ENCODE measurements at regions not wholly inside any gene's neighbourhood (a gene's known extent, or its start where the extent isn't known, plus 50 kb on each side); places are given as distances from the start of the nearest gene placed in this dataset.

GRCh38 chr5:125503946-125504345, 757.5 kb upstream of the ZNF608 start:
- Histone ChIP-seq H3K9me3 (ENCODE audit: control insufficient read depth in 2 of 2, insufficient read depth in 1 of 2, low read depth in 1 of 2, low read length in 1 of 2) (no peaks in the 10 kb centered on the region), H3K27me3 (ENCODE audit: control insufficient read depth in 1 of 2, insufficient read depth in 2 of 2, low read length in 2 of 2) (no peaks in the 10 kb centered on the region), H3K4me1 (ENCODE audit: control insufficient read depth in 2 of 2, insufficient read depth in 2 of 2, low read length in 1 of 2) (no peaks in the 10 kb centered on the region), H3K27ac (ENCODE audit: low read depth in 2 of 2, low read length in 1 of 2) (no peak overlapping the region), H3K4me3 (ENCODE audit: low read depth in 1 of 2, low read length in 2 of 2) (no peak overlapping the region), H3K36me3 (ENCODE audit: control insufficient read depth in 2 of 2, insufficient read depth in 2 of 2, low read length in 1 of 2) (no peaks in the 10 kb centered on the region)
- WGBS, 2 donors, result 57 to 58% methylated on average over 5 of the region's 5 CpGs

GRCh38 chr5:125505115-125505514, 758.7 kb upstream of the ZNF608 start:
- Histone ChIP-seq H3K27me3 (ENCODE audit: control insufficient read depth in 1 of 2, insufficient read depth in 2 of 2, low read length in 2 of 2) (no peaks in the 10 kb centered on the region), H3K27ac (ENCODE audit: low read depth in 2 of 2, low read length in 1 of 2) (no peak overlapping the region), H3K4me1 (ENCODE audit: control insufficient read depth in 2 of 2, insufficient read depth in 2 of 2, low read length in 1 of 2) (no peaks in the 10 kb centered on the region), H3K4me3 (ENCODE audit: low read depth in 1 of 2, low read length in 2 of 2) (no peak overlapping the region), H3K9me3 (ENCODE audit: control insufficient read depth in 2 of 2, insufficient read depth in 1 of 2, low read depth in 1 of 2, low read length in 1 of 2) (no peaks in the 10 kb centered on the region), H3K36me3 (ENCODE audit: control insufficient read depth in 2 of 2, insufficient read depth in 2 of 2, low read length in 1 of 2) (no peaks in the 10 kb centered on the region)
- WGBS, 2 donors, result 88 to 93% methylated on average over 3 of the region's 3 CpGs

- Histone ChIP-seq H3K27me3 (ENCODE audit: control insufficient read depth in 1 of 2, insufficient read depth in 2 of 2, low read length in 2 of 2) (no peaks in the 10 kb centered on the region), H3K4me3 (ENCODE audit: low read depth in 1 of 2, low read length in 2 of 2) (no peak overlapping the region), H3K36me3 (ENCODE audit: control insufficient read depth in 2 of 2, insufficient read depth in 2 of 2, low read length in 1 of 2) (no peaks in the 10 kb centered on the region), H3K4me1 (ENCODE audit: control insufficient read depth in 2 of 2, insufficient read depth in 2 of 2, low read length in 1 of 2) (no peaks in the 10 kb centered on the region), H3K27ac (ENCODE audit: low read depth in 2 of 2, low read length in 1 of 2) (no peak overlapping the region), H3K9me3 (ENCODE audit: control insufficient read depth in 2 of 2, insufficient read depth in 1 of 2, low read depth in 1 of 2, low read length in 1 of 2) (no peaks in the 10 kb centered on the region)
- 93 to 97% methylated on average over 3 of the region's 3 CpGs for WGBS, 2 donors
Measured at GRCh38 chr5:125506124-125506523, 759.7 kb upstream of the ZNF608 start.

DNA sequence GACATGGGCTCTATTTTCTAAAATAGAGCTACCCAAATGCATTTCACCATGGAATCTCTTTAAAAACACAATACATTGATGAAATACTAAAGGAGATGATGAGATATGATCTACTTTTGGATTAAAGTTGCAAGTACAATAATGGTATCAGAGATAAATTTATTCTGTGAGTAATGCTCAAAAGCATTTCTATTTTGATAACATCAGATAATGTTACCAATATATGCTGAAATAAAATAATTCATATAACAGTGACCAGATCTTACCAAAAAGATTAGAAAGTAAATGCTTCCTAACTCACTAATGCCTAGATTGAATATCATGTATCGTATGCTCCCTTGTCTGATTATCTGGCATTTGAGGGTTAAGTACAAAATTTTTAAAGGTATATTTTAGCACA, 761.8 kb upstream of the ZNF608 start:
- 99 to 100% methylated on average over 1 of the region's 1 CpG for WGBS, 2 donors
- no peak overlapping the region for H3K4me3 ChIP-seq (ENCODE audit: low read depth in 1 of 2, low read length in 2 of 2)
- no peaks in the 10 kb centered on the region for H3K4me1 ChIP-seq (ENCODE audit: control insufficient read depth in 2 of 2, insufficient read depth in 2 of 2, low read length in 1 of 2)
- no peaks in the 10 kb centered on the region for H3K27me3 ChIP-seq (ENCODE audit: control insufficient read depth in 1 of 2, insufficient read depth in 2 of 2, low read length in 2 of 2)
- H3K9me3 ChIP-seq (ENCODE audit: control insufficient read depth in 2 of 2, insufficient read depth in 1 of 2, low read depth in 1 of 2, low read length in 1 of 2), result no peaks in the 10 kb centered on the region
- H3K27ac ChIP-seq (ENCODE audit: low read depth in 2 of 2, low read length in 1 of 2), result no peak overlapping the region
- no peaks in the 10 kb centered on the region for H3K36me3 ChIP-seq (ENCODE audit: control insufficient read depth in 2 of 2, insufficient read depth in 2 of 2, low read length in 1 of 2)

- H3K4me1 ChIP-seq (ENCODE audit: control insufficient read depth in 2 of 2, insufficient read depth in 2 of 2, low read length in 1 of 2), result no peaks in the 10 kb centered on the region
- no peak overlapping the region for H3K4me3 ChIP-seq (ENCODE audit: low read depth in 1 of 2, low read length in 2 of 2)
- H3K36me3 ChIP-seq (ENCODE audit: control insufficient read depth in 2 of 2, insufficient read depth in 2 of 2, low read length in 1 of 2), result no peaks in the 10 kb centered on the region
- H3K27ac ChIP-seq (ENCODE audit: low read depth in 2 of 2, low read length in 1 of 2), result no peak overlapping the region
- H3K27me3 ChIP-seq (ENCODE audit: control insufficient read depth in 1 of 2, insufficient read depth in 2 of 2, low read length in 2 of 2), result no peaks in the 10 kb centered on the region
- no peaks in the 10 kb centered on the region for H3K9me3 ChIP-seq (ENCODE audit: control insufficient read depth in 2 of 2, insufficient read depth in 1 of 2, low read depth in 1 of 2, low read length in 1 of 2)
Measured at GRCh38 chr5:125510651-125511050, 764.2 kb upstream of the ZNF608 start.

GRCh38 chr5:125517973-125518550, 771.6 kb upstream of the ZNF608 start:
- 74 to 75% methylated on average over 3 of the region's 3 CpGs for WGBS, 2 donors
- Histone ChIP-seq H3K27me3 (ENCODE audit: control insufficient read depth in 1 of 2, insufficient read depth in 2 of 2, low read length in 2 of 2) (no peaks in the 10 kb centered on the region), H3K36me3 (ENCODE audit: control insufficient read depth in 2 of 2, insufficient read depth in 2 of 2, low read length in 1 of 2) (no peaks in the 10 kb centered on the region), H3K4me1 (ENCODE audit: control insufficient read depth in 2 of 2, insufficient read depth in 2 of 2, low read length in 1 of 2) (no peaks in the 10 kb centered on the region), H3K4me3 (ENCODE audit: low read depth in 1 of 2, low read length in 2 of 2) (no peak overlapping the region), H3K27ac (ENCODE audit: low read depth in 2 of 2, low read length in 1 of 2) (no peak overlapping the region), H3K9me3 (ENCODE audit: control insufficient read depth in 2 of 2, insufficient read depth in 1 of 2, low read depth in 1 of 2, low read length in 1 of 2) (no peaks in the 10 kb centered on the region)

DNA sequence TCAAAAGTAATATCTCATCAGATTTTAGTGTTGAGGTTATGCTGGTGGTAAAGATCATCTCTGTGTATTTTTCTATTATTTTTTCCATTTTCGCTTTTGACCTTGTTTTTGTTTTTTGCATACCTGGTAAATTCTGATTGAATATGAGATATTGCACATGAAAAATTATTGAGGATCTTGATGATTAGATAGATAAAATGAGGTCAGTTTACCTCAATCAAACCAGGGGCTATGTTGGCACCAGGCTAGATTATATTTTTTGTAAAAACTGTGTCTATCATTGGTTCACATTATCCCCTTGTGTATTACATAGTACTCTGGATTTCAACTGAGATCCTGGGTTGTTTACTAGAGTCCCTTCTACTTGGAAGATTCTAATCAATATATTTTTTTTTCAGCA, 774.9 kb upstream of the ZNF608 start:
- Histone ChIP-seq H3K4me1 (ENCODE audit: control insufficient read depth in 2 of 2, insufficient read depth in 2 of 2, low read length in 1 of 2) (no peaks in the 10 kb centered on the region), H3K36me3 (ENCODE audit: control insufficient read depth in 2 of 2, insufficient read depth in 2 of 2, low read length in 1 of 2) (no peaks in the 10 kb centered on the region), H3K27ac (ENCODE audit: low read depth in 2 of 2, low read length in 1 of 2) (no peak overlapping the region), H3K27me3 (ENCODE audit: control insufficient read depth in 1 of 2, insufficient read depth in 2 of 2, low read length in 2 of 2) (no peaks in the 10 kb centered on the region), H3K9me3 (ENCODE audit: control insufficient read depth in 2 of 2, insufficient read depth in 1 of 2, low read depth in 1 of 2, low read length in 1 of 2) (no peaks in the 10 kb centered on the region), H3K4me3 (ENCODE audit: low read depth in 1 of 2, low read length in 2 of 2) (no peak overlapping the region)
- 70 to 96% methylated on average over 1 of the region's 1 CpG for WGBS, 2 donors

DNA sequence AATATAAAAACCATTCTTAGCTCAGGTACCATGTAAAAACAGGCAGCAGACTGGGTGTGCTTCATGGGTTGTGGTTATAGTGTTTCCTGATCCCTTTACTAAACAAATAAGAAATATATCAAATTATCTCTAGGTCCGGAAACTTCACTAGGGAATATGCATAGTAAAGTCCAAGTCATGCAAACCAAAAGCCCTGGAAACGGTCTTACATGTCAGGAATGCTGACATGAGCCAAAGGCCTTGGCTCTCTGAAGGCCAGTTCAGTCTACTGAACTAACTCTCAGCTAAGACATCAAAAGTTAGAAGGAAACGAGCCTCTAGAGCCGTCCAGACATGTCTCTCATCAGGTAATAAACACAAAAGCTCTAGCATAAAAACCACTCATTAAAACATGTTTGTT, 778.9 kb upstream of the ZNF608 start:
- WGBS, 2 donors, result 44 to 52% methylated on average over 4 of the region's 4 CpGs
- H3K27me3 ChIP-seq (ENCODE audit: control insufficient read depth in 1 of 2, insufficient read depth in 2 of 2, low read length in 2 of 2), result no peaks in the 10 kb centered on the region
- no peaks in the 10 kb centered on the region for H3K4me1 ChIP-seq (ENCODE audit: control insufficient read depth in 2 of 2, insufficient read depth in 2 of 2, low read length in 1 of 2)
- H3K36me3 ChIP-seq (ENCODE audit: control insufficient read depth in 2 of 2, insufficient read depth in 2 of 2, low read length in 1 of 2), result no peaks in the 10 kb centered on the region
- H3K4me3 ChIP-seq (ENCODE audit: low read depth in 1 of 2, low read length in 2 of 2), result no peak overlapping the region
- H3K27ac ChIP-seq (ENCODE audit: low read depth in 2 of 2, low read length in 1 of 2), result no peak overlapping the region
- H3K9me3 ChIP-seq (ENCODE audit: control insufficient read depth in 2 of 2, insufficient read depth in 1 of 2, low read depth in 1 of 2, low read length in 1 of 2), result no peaks in the 10 kb centered on the region

GRCh38 chr5:125526966-125527365, 780.5 kb upstream of the ZNF608 start:
- Histone ChIP-seq H3K9me3 (ENCODE audit: control insufficient read depth in 2 of 2, insufficient read depth in 1 of 2, low read depth in 1 of 2, low read length in 1 of 2) (no peaks in the 10 kb centered on the region), H3K27me3 (ENCODE audit: control insufficient read depth in 1 of 2, insufficient read depth in 2 of 2, low read length in 2 of 2) (no peaks in the 10 kb centered on the region), H3K36me3 (ENCODE audit: control insufficient read depth in 2 of 2, insufficient read depth in 2 of 2, low read length in 1 of 2) (no peaks in the 10 kb centered on the region), H3K4me3 (ENCODE audit: low read depth in 1 of 2, low read length in 2 of 2) (no peak overlapping the region), H3K27ac (ENCODE audit: low read depth in 2 of 2, low read length in 1 of 2) (no peak overlapping the region), H3K4me1 (ENCODE audit: control insufficient read depth in 2 of 2, insufficient read depth in 2 of 2, low read length in 1 of 2) (no peaks in the 10 kb centered on the region)

GRCh38 chr5:125528881-125529280, 782.4 kb upstream of the ZNF608 start:
- no peaks in the 10 kb centered on the region for H3K4me1 ChIP-seq (ENCODE audit: control insufficient read depth in 2 of 2, insufficient read depth in 2 of 2, low read length in 1 of 2)
- H3K9me3 ChIP-seq (ENCODE audit: control insufficient read depth in 2 of 2, insufficient read depth in 1 of 2, low read depth in 1 of 2, low read length in 1 of 2), result no peaks in the 10 kb centered on the region
- no peaks in the 10 kb centered on the region for H3K27me3 ChIP-seq (ENCODE audit: control insufficient read depth in 1 of 2, insufficient read depth in 2 of 2, low read length in 2 of 2)
- H3K4me3 ChIP-seq (ENCODE audit: low read depth in 1 of 2, low read length in 2 of 2), result no peak overlapping the region
- 98 to 99% methylated on average over 1 of the region's 1 CpG for WGBS, 2 donors
- no peak overlapping the region for H3K27ac ChIP-seq (ENCODE audit: low read depth in 2 of 2, low read length in 1 of 2)
- no peaks in the 10 kb centered on the region for H3K36me3 ChIP-seq (ENCODE audit: control insufficient read depth in 2 of 2, insufficient read depth in 2 of 2, low read length in 1 of 2)

Measured in esophagus (tissue), 2 donors.